Midbrain (tissue), 1 donor: ENCODE measurements at regions not wholly inside any gene's neighbourhood (a gene's known extent, or its start where the extent isn't known, plus 50 kb on each side); places are given as distances from the start of the nearest gene placed in this dataset.
"Not testable (repeated sequence)": the region's sequence is repeated elsewhere in the genome, so short reads cannot be mapped to it uniquely, and the experiment has no call there.

ENCODE experiments used
- DNase-seq: peaks from one replicate; lab custom pipeline; 2025; lab: John Stamatoyannopoulos, UW

DNA sequence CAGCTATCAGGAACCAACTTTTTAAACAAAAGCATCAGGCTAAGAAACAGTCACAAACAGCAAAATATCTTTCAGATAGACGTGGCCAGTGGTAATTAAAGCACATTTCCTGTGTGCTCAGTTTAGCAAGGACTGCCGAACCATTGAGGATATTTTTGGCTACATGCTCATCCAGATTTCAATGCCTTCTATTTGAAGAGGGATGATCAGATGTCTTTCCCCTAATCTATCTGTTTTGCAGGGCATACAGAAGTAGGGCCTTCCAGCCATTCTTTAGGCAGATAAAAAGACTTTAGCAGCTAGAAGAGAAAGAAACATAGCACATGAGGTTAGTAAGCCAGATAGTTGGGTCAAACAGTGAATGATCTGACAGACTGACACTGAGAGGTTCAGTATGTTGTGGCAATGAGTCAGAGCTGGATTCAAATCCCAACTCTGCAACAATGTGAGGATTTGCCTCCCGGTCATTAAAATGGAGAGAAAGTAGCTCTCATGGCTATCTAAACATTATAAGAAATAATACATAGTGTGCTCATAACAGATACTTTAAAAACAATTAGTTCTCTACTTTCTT, 100.0 kb upstream of the PRKG2 start:
- DNase-seq = no peak

- DNase-seq = no peak
Observed at GRCh38 chr4:81314196-81314896, 99.3 kb upstream of the PRKG2 start.

DNA sequence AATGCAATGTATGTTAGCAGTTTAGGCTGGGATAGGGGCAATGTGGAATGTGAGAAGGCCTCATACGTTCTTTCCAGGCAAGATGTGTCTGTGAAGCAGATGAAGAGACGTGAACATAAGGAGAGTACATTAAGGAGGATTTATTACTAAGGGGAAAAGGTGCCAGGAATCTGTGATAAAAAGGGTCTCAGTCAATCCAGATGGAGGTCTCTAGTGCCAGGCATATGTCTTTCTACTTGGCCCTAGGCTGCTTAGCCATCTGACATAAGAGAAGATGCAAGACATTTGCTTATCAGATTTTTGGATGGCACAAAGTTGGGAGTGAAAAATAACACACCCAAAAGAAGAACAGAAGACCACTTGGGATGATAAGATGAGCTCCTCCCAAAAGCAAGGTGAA, 93.0 kb upstream of the PRKG2 start:
- no peak for DNase-seq

GRCh38 chr4:81304871-81305270, 89.8 kb upstream of the PRKG2 start:
- DNase-seq = no peak

DNA sequence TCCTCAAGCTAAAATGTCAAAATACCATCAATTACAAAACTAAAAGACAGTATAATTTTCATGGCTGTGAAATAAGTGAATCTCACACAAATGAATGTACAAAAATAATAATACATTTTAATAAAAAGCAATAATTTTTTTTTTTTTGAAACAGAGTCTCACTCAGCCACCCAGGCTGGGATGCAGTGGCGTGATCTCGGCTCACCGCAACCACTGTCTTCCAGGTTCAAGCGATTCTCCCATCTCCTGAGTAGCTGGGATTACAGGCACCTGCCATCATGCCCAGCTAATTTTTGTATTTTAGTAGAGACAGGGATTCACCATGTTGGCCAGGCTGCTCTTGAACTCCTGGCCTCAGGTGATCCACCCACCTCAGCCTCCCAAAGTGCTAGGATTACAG, 85.3 kb upstream of the PRKG2 start:
- not testable (repeated sequence) for DNase-seq

DNA sequence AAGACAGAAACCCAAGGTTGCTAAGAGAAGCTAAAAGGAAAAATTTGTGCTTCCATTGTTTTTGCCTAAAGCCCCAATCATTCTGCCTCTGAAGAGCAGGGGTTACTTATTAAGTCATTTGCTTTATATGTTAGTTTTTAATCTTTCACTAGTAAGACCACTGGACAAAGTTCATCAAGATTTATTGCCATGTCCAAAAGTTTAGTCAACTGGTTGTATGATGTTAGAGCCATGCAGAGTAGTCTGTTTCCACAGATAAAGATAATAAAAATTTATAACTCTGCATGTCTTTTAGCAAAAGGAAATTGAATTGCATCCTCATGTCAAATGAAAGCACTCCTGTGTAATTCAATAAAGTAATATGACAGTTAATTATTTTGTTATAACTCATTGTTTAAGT, 75.8 kb upstream of the PRKG2 start:
- no peak for DNase-seq

GRCh38 chr4:81287101-81287500, 72.1 kb upstream of the PRKG2 start:
- no peak for DNase-seq

DNA sequence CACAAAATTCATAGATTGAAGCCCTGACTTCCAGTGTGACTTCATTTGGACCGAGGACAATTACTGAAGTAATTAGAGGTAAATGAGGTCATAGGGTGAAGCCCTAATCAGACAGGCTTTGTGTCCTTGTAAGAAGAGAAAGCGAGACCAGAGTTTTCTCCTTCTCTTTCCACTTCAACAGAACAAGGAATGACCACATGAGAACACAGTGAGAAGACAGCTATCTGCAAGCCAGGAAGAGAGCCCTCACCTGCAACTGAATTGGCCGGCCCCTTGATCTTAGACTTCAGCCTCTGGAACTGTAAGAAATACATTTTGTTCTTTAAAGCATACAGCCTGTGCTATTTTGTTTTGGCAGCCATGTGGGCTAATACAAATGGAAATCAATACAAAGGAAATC, 67.1 kb upstream of the PRKG2 start:
- no peak for DNase-seq

DNA sequence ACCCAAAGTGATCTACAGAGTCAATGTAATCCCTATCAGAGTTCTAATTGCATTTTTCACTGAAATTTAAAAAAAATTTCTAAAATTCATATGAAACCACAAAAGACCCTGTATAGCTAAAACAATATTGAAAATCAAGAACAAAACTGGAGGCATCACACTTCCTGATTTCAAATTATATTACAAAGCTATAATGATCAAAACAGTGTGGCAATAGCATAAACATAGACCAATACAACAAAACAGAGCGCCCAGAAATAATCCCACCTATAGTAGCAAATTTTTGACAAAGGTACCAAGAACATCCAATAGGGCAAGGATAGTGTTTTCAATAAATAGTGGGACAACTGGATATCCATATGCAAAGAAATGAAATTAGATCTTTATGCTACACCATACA, 59.4 kb upstream of the PRKG2 start:
- no peak for DNase-seq

DNA sequence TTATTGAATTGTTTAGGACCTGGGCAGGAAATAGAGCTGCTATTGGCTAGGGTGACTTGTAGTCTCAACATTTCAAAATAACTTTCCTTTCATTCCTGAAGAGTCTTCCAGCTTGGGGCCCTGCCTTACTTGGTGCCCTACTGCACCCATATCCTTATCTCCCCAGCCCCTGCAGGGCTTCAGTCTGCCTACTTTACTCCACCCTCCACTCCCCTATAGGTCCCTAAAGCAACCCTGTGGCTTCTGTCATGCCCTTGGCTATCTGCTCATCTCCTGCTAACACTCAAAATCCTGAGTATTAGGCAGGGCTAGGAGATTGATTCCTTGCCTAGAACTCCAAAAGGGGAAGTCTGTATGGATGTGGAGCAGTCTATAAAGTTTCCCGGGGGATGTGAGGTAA, 57.6 kb upstream of the PRKG2 start:
- no peak for DNase-seq
